ENCODE measurements at regions not wholly inside any gene's neighbourhood (a gene's known extent, or its start where the extent isn't known, plus 50 kb on each side); places are given as distances from the start of the nearest gene placed in this dataset.

GRCh38 chr5:166898166-166898565, 1393.3 kb upstream of the WWC1 start:
- ATAC-seq (no peak), DNase-seq (ENCODE audit: low read depth, low spot score) (no peak), FAIRE-seq (no peak)
- ChIA-PET RAD21 (ENCODE audit: unreplicated experiment) (no interaction called here), CTCF (no interaction called here), POLR2A (no interaction called here), SMC1A (ENCODE audit: uncharacterized antibody, unreplicated experiment) (no interaction called here)
- Histone ChIP-seq H3K4me3 (no peak overlapping the region), H3K4me1 (ENCODE audit: control insufficient read depth, insufficient read depth, low read length) (no peaks in the 10 kb centered on the region), H3K9me3 (replicated peaks; ENCODE audit: control insufficient read depth, insufficient read depth, low read length) (no peaks in the 10 kb centered on the region), H3K36me3 (ENCODE audit: control insufficient read depth in 2 of 2, insufficient read depth in 2 of 2, low read length in 1 of 2) (no peaks in the 10 kb centered on the region), H2AFZ (ENCODE audit: control insufficient read depth, low read depth, low read length) (no peak overlapping the region), H3K4me2 (ENCODE audit: control insufficient read depth, insufficient read depth) (no peak overlapping the region), H3K79me2 (ENCODE audit: control insufficient read depth, insufficient read depth, low read length) (no peaks in the 10 kb centered on the region), H3K27me3 (replicated peaks in 1 of 2; ENCODE audit: control insufficient read depth in 2 of 2, insufficient read depth in 2 of 2, low read length in 1 of 2) (no peaks in the 10 kb centered on the region), H4K20me1 (ENCODE audit: control insufficient read depth, insufficient read depth) (no peaks in the 10 kb centered on the region), H3K27ac (ENCODE audit: control insufficient read depth, insufficient read depth) (no peak overlapping the region), H3K9ac (ENCODE audit: control insufficient read depth, insufficient read depth, low read length) (no peak overlapping the region)
- intact Hi-C loops (cut with micrococcal nuclease; ENCODE audit: unreplicated experiment): no loop called here
- TF ChIP-seq CUX1 (IDR thresholded peaks at IDR 0.05; ENCODE audit: insufficient replicate concordance, low read depth, low read length): no peak
- no peak for TF ChIP-seq NFXL1 (IDR thresholded peaks at IDR 0.05; ENCODE audit: borderline replicate concordance)
- TF ChIP-seq USF1 (IDR thresholded peaks at IDR 0.05; ENCODE audit: borderline replicate concordance, extremely low read length, insufficient read depth, low read depth, low read length): no peak
- no peak for TF ChIP-seq ZNF384 (IDR thresholded peaks at IDR 0.05; ENCODE audit: borderline replicate concordance, low read depth, low read length)
- no peak for TF ChIP-seq TBL1XR1 (IDR thresholded peaks at IDR 0.05; ENCODE audit: low read depth, low read length)
- TF ChIP-seq HDAC2 (IDR thresholded peaks at IDR 0.05): no peak
- no peak for TF ChIP-seq FOXK2 (IDR thresholded peaks at IDR 0.05)
- no peak for TF ChIP-seq NKRF (conservative IDR thresholded peaks at IDR 0.05)
- no peak for TF ChIP-seq ASH2L (IDR thresholded peaks at IDR 0.05; ENCODE audit: borderline replicate concordance, low read depth)
- no peak for TF ChIP-seq MTA2 (IDR thresholded peaks at IDR 0.05; ENCODE audit: low read depth)
- TF ChIP-seq JUND (IDR thresholded peaks at IDR 0.05; ENCODE audit: low read depth, low read length): no peak
- no peak for TF ChIP-seq PAX5 (IDR thresholded peaks at IDR 0.05; ENCODE audit: borderline replicate concordance, low read depth, low read length)
- TF ChIP-seq BCL11A (IDR thresholded peaks at IDR 0.05; ENCODE audit: low read depth, low read length): no peak
- WGBS (ENCODE audit: insufficient coverage, insufficient replicate concordance, low lambda C conversion rate, missing lambda C conversion rate): 10% methylated on average over 6 of the region's 6 CpGs
- no TSS peak for BruUV-seq (replicated peaks)
- in situ Hi-C loops (cut with MboI): no loop called here

Measured in GM12878 (cell line).